ENCODE measurements at regions not wholly inside any gene's neighbourhood (a gene's known extent, or its start where the extent isn't known, plus 50 kb on each side); places are given as distances from the start of the nearest gene placed in this dataset.

DNA sequence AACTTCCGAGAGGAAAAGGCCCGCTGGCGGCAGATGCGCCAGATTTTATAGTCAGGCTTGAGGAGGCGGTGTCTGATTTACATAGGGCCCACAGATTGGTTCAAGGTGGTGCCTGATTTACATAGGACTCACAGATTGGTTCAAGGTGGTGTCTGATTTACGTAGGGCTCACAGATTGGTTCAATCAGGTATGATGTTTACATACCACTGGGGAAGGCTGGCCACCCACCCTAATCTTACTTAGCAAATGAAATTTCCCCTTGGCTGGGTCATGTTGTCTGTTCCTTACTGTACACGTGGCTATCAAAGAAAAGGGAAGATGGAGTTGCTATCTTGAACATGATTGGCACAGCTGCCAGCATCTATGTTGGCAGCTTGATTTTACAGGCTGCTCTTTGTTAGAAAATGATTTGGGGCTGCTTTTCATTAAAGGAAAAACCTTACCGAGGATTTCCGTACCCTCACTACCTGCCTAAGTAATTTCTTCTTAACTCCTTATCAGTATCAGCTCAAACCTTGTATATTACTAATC, 96.3 kb downstream of the SETD4 start:
- H3K27me3 ChIP-seq, result no peaks in the 10 kb centered on the region
- no peak overlapping the region for H3K4me3 ChIP-seq
- H4K20me1 ChIP-seq, result no peaks in the 10 kb centered on the region
- H3K4me1 ChIP-seq, result no peaks in the 10 kb centered on the region
- peaks cover 5% of the 10 kb centered on the region; the same call in 1 of the 2 replicates for H3K9me3 ChIP-seq
- no peaks in the 10 kb centered on the region for H3K36me3 ChIP-seq
- TF ChIP-seq Cebpa-rat (IDR thresholded peaks at IDR 0.05), result no peak
- H3K9ac ChIP-seq, result no peak overlapping the region
- no peak overlapping the region for H3K4me2 ChIP-seq
- no peak overlapping the region for H3K27ac ChIP-seq

DNA sequence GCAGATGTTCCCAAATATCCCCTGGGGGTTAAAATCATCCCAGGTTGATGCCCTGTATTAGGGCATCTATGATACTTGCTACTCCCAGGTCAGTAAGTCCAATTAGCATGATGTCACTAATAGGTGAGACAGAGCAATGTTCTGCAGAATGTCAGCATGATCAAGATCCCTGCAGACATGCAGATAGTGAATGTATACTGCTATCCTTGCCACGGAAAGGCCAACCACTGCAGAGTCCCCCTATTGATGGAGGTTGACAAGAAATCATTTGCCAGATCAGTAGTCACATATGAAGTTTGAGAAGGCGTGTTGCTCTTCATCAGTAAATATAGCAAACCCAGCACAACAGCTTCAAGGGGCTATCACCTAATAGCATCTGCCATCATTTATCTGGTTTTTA, 97.4 kb downstream of the SETD4 start:
- Histone ChIP-seq H4K20me1 (no peaks in the 10 kb centered on the region), H3K27me3 (no peaks in the 10 kb centered on the region), H3K27ac (no peak overlapping the region), H3K4me3 (no peak overlapping the region), H3K4me2 (no peak overlapping the region), H3K36me3 (no peaks in the 10 kb centered on the region), H3K9me3 (peaks cover 5% of the 10 kb centered on the region; the same call in 1 of the 2 replicates), H3K4me1 (no peaks in the 10 kb centered on the region), H3K9ac (no peak overlapping the region)
- no peak for TF ChIP-seq Cebpa-rat (IDR thresholded peaks at IDR 0.05)

DNA sequence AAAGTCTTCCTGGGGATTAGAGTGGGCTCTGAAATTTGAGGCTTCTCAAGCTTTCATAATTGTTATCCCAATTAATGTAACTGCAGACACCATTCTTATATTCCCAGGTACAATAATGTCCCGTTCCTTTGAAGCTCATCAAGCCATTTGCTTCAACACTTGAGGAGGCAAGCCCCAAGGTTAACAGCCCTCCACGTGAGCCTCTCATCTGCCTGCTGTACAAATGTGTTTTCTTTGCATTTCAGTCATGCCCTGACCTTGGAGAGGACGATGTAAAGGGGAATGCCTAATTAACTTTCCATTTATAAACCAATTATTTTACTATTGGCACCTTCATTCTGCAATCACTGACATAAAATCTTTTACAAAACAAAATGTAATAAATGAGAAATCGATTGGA, 106.3 kb downstream of the SETD4 start:
- no peak overlapping the region for H3K27ac ChIP-seq
- no peak overlapping the region for H3K4me3 ChIP-seq
- H4K20me1 ChIP-seq, result no peaks in the 10 kb centered on the region
- no peaks in the 10 kb centered on the region for H3K27me3 ChIP-seq
- TF ChIP-seq Cebpa-rat (IDR thresholded peaks at IDR 0.05), result no peak
- H3K4me2 ChIP-seq, result no peak overlapping the region
- H3K36me3 ChIP-seq, result no peaks in the 10 kb centered on the region
- H3K4me1 ChIP-seq, result no peaks in the 10 kb centered on the region
- H3K9me3 ChIP-seq, result no peaks in the 10 kb centered on the region
- H3K9ac ChIP-seq, result no peak overlapping the region

DNA sequence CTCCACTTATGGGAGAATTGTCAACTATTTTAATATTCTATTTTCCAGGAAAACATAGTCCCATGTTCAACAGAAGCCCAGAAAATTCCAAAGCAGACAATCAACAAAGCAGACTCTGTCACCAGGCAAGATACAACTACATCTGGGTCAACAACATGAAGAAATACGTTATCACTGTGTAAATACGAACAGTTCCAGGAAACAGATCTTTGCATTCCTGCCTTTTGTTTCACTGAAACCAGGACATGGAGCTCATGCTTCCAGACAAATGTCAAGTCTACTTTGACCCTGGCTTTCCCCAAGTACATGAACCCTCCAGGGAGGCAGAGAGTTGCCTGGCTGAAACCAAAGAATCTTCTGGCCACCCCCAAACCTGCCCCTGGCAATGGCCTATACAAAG, 106.7 kb downstream of the SETD4 start:
- Histone ChIP-seq H3K9ac (no peak overlapping the region), H3K4me3 (no peak overlapping the region), H3K4me1 (no peaks in the 10 kb centered on the region), H3K4me2 (no peak overlapping the region), H3K36me3 (no peaks in the 10 kb centered on the region), H3K27ac (no peak overlapping the region), H4K20me1 (no peaks in the 10 kb centered on the region), H3K9me3 (no peaks in the 10 kb centered on the region), H3K27me3 (no peaks in the 10 kb centered on the region)
- no peak for TF ChIP-seq Cebpa-rat (IDR thresholded peaks at IDR 0.05)

DNA sequence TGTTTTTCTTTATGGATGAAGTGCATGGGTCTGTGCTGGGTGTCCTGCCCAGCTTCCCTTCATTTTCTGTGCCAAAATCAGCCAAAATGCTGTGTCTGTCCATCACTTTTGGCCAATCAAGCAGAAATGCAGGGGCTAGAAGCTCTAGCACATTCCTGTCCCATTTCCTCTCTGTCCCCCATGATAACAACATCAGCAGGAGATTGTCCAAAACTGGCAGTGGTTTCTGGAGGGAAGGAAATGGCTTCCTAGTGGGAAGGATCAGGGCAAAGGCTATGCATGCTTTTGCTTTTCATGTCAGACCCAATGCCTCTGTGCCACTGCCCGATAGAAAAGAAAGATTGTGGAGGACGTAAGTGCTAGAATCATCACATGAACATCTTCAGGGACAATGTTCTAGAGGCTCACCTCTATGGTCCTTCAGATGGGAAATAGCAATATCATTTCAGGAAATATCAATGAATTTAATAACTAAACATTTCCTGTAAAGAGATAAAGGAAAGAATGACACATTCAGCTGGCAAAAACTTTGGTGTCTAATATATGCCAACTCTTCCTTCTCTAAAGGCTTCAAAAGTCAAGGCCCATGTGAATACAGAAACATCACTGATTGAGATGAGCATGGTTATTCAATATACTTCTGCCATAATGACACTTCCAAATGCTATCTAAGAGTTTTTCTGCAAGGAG, 107.5 kb downstream of the SETD4 start:
- no peaks in the 10 kb centered on the region for H3K36me3 ChIP-seq
- no peaks in the 10 kb centered on the region for H3K27me3 ChIP-seq
- no peak overlapping the region for H3K27ac ChIP-seq
- H3K4me1 ChIP-seq, result no peaks in the 10 kb centered on the region
- no peaks in the 10 kb centered on the region for H4K20me1 ChIP-seq
- H3K9me3 ChIP-seq, result no peaks in the 10 kb centered on the region
- H3K9ac ChIP-seq, result no peak overlapping the region
- H3K4me3 ChIP-seq, result no peak overlapping the region
- H3K4me2 ChIP-seq, result no peak overlapping the region
- no peak for TF ChIP-seq Cebpa-rat (IDR thresholded peaks at IDR 0.05)

DNA sequence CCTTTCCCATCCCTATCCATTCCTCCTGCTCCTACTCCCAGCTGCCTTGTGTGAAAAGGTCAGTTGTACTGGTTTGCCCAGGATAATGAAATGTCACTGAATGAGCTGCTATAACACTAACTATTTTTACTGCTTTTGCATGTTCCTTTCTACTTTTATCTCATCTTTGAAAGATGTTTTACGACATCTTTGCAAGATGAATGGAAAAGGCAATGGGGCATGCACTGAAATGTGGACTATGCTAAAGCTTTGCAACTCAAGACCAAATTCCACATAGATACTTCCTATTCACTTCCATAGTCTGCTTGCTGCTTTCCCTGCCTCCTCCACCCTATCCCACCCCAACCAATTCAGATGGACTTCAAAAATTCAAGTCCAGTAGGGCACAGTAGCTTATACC, 111.3 kb downstream of the SETD4 start:
- no peaks in the 10 kb centered on the region for H3K27me3 ChIP-seq
- no peak overlapping the region for H3K4me2 ChIP-seq
- H4K20me1 ChIP-seq, result no peaks in the 10 kb centered on the region
- H3K4me3 ChIP-seq, result no peak overlapping the region
- H3K4me1 ChIP-seq, result no peaks in the 10 kb centered on the region
- H3K27ac ChIP-seq, result no peak overlapping the region
- H3K9ac ChIP-seq, result no peak overlapping the region
- TF ChIP-seq Cebpa-rat (IDR thresholded peaks at IDR 0.05), result no peak
- H3K36me3 ChIP-seq, result no peaks in the 10 kb centered on the region
- H3K9me3 ChIP-seq, result no peaks in the 10 kb centered on the region

DNA sequence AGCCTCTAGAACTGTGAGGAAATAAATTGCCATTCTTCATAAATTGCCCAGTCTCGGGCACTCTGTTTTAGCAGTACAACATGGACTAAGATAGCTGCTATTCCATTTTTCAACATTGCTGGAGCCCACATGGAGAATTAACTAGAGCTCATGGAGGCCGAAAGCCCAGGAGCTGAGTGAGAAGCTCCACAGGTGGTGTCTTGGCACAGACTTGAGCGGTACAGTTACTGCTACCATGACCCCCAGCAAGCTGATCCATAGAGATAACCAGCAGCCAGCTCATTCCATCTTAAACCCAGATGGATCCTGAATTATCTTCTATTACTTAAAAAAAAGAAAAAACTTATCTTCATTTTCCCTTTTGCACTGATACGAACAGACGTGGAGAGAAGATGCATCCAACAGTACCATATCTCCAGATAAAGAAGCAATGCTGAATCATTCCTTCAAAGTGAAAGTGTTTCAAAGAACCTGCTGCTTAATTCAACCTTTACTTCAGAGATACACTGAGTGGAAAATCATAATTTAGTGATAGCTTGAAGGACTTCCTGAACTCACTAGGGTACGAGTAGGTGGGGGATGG, 115.1 kb downstream of the SETD4 start:
- Histone ChIP-seq H3K4me2 (no peak overlapping the region), H3K27me3 (no peaks in the 10 kb centered on the region), H3K27ac (no peak overlapping the region), H3K36me3 (no peaks in the 10 kb centered on the region), H3K4me1 (no peaks in the 10 kb centered on the region), H3K4me3 (no peak overlapping the region), H3K9me3 (no peaks in the 10 kb centered on the region), H4K20me1 (no peaks in the 10 kb centered on the region), H3K9ac (no peak overlapping the region)
- no peak for TF ChIP-seq Cebpa-rat (IDR thresholded peaks at IDR 0.05)

DNA sequence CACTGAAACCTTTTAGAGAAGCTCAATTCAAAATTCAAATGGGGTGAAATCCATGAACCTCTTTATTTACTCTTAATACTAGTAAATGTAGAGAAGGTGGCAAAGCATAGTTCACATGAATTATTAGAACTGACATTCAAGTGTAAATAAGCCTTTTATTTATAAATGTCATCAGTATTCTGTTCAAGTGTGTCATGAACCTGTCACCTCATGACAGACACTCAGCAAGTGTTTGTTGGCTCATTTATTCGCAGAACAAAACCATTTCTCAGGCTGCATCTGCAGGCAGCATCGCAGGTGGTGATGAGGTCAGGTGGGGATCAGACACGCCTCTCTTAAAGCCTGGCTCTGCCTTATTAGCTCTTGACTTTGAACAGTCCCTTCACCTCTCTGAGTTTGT, 116.6 kb downstream of the SETD4 start:
- no peaks in the 10 kb centered on the region for H3K36me3 ChIP-seq
- H3K9me3 ChIP-seq, result no peaks in the 10 kb centered on the region
- no peak overlapping the region for H3K4me2 ChIP-seq
- H3K4me1 ChIP-seq, result no peaks in the 10 kb centered on the region
- no peak overlapping the region for H3K9ac ChIP-seq
- H3K27ac ChIP-seq, result no peak overlapping the region
- H3K4me3 ChIP-seq, result no peak overlapping the region
- no peaks in the 10 kb centered on the region for H4K20me1 ChIP-seq
- TF ChIP-seq Cebpa-rat (IDR thresholded peaks at IDR 0.05), result no peak
- no peaks in the 10 kb centered on the region for H3K27me3 ChIP-seq

DNA sequence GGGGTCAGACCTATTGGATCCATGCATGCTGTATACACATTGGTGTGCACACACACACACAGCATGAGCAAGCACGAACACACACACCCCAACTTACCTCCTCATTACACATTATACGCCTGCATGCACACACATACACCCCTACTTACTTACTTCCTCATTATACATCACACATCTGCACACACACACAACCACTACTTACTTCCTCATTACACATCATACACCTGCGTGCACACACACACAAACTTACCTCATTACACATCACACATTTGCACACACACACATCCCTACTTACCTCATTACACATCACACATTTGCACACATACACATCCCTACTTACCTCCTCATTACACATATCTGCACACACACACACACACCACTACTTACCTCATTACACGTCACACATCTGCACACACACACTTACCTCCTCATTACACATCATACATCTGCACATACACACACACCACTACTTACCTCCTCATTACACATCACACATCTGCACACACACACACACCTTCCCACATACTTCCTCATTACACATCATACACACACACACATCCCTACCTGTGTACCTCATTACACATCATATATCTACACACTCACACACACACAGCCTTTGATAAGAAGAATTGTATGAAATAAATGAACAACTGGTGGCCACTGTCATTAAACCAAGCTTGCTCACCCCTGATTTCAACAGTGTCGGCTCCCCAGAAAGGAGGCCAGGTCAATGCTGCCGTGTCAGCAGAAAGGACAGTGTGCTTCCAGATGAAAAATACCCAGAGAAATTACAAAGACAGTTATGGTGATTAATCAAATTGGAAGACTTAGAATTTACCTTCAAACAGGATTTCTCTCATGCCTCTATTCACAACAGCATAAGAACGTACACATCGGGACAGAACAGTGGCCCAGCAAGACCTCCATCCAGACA, 117.8 kb downstream of the SETD4 start:
- Histone ChIP-seq H3K4me1 (no peaks in the 10 kb centered on the region), H3K27me3 (no peaks in the 10 kb centered on the region), H3K9ac (no peak overlapping the region), H3K36me3 (no peaks in the 10 kb centered on the region), H3K4me2 (no peak overlapping the region), H3K27ac (no peak overlapping the region), H3K9me3 (no peaks in the 10 kb centered on the region), H3K4me3 (no peak overlapping the region), H4K20me1 (no peaks in the 10 kb centered on the region)
- TF ChIP-seq Cebpa-rat (IDR thresholded peaks at IDR 0.05), result no peak
